ENCODE measurements at regions not wholly inside any gene's neighbourhood (a gene's known extent, or its start where the extent isn't known, plus 50 kb on each side); places are given as distances from the start of the nearest gene placed in this dataset.

- DNase-seq (ENCODE audit: extremely low spot score), result no peak
- ChIA-PET POLR2A (no interaction called here), CTCF (no interaction called here)
- TF ChIP-seq NFRKB (IDR thresholded peaks at IDR 0.05) (no peak), ZNF384 (IDR thresholded peaks at IDR 0.05) (no peak), SUZ12 (IDR thresholded peaks at IDR 0.05) (no peak), FOXM1 (IDR thresholded peaks at IDR 0.05; ENCODE audit: borderline replicate concordance) (no peak), SP1 (IDR thresholded peaks at IDR 0.05) (no peak), FOXA1 (IDR thresholded peaks at IDR 0.05) (no peak), LEF1 (IDR thresholded peaks at IDR 0.05; ENCODE audit: borderline replicate concordance) (no peak), ARNT (IDR thresholded peaks at IDR 0.05) (no peak), BHLHE40 (IDR thresholded peaks at IDR 0.05; ENCODE audit: borderline replicate concordance) (no peak), L3MBTL2 (conservative IDR thresholded peaks at IDR 0.05) (no peak), FOXK2 (IDR thresholded peaks at IDR 0.05) (no peak), PKNOX1 (IDR thresholded peaks at IDR 0.05) (no peak), HDGF (IDR thresholded peaks at IDR 0.05; ENCODE audit: borderline replicate concordance) (no peak)
Observed at GRCh38 chr2:58569475-58570185, 328.5 kb upstream of the FANCL start.

- POLR2A ChIA-PET, result no interaction called here
- no peak for TF ChIP-seq PKNOX1 (IDR thresholded peaks at IDR 0.05)
- TF ChIP-seq NFRKB (IDR thresholded peaks at IDR 0.05), result no peak
- no peak for TF ChIP-seq FOXK2 (IDR thresholded peaks at IDR 0.05)
- TF ChIP-seq SUZ12 (IDR thresholded peaks at IDR 0.05), result no peak
- no peak for TF ChIP-seq BHLHE40 (IDR thresholded peaks at IDR 0.05; ENCODE audit: borderline replicate concordance)
- TF ChIP-seq HDGF (IDR thresholded peaks at IDR 0.05; ENCODE audit: borderline replicate concordance), result no peak
- TF ChIP-seq ELF4 (IDR thresholded peaks at IDR 0.05), result no peak
- no peak for TF ChIP-seq FOXA1 (IDR thresholded peaks at IDR 0.05)
- no peak for TF ChIP-seq LEF1 (IDR thresholded peaks at IDR 0.05; ENCODE audit: borderline replicate concordance)
- no peak for TF ChIP-seq ZNF384 (IDR thresholded peaks at IDR 0.05)
- no peak for TF ChIP-seq CTBP1 (IDR thresholded peaks at IDR 0.05; ENCODE audit: borderline replicate concordance)
- TF ChIP-seq TARDBP (IDR thresholded peaks at IDR 0.05), result no peak
- no peak for TF ChIP-seq ARNT (IDR thresholded peaks at IDR 0.05)
- no peak for TF ChIP-seq SP1 (IDR thresholded peaks at IDR 0.05)
- TF ChIP-seq L3MBTL2 (conservative IDR thresholded peaks at IDR 0.05), result no peak
- CTCF ChIA-PET, result no interaction called here
Observed at GRCh38 chr2:58568901-58569300, 327.8 kb upstream of the FANCL start.

GRCh38 chr2:58562276-58562675 is 321.2 kb upstream of the FANCL start:
- DNase-seq (ENCODE audit: extremely low spot score), result no peak
- POLR2A ChIA-PET, result no interaction called here
- CTCF ChIA-PET, result no interaction called here

More at GRCh38 chr2:58568901-58569300, 327.8 kb upstream of the FANCL start:
- no peak for DNase-seq (ENCODE audit: extremely low spot score)

GRCh38 chr2:58560531-58560930 is 319.4 kb upstream of the FANCL start:
- POLR2A ChIA-PET, result no interaction called here
- no peak for DNase-seq (ENCODE audit: extremely low spot score)
- CTCF ChIA-PET, result no interaction called here
- TF ChIP-seq FOXK2 (IDR thresholded peaks at IDR 0.05), result no peak
- no peak for TF ChIP-seq PKNOX1 (IDR thresholded peaks at IDR 0.05)
- TF ChIP-seq ELF4 (IDR thresholded peaks at IDR 0.05), result no peak
- no peak for TF ChIP-seq HDGF (IDR thresholded peaks at IDR 0.05; ENCODE audit: borderline replicate concordance)
- TF ChIP-seq ARNT (IDR thresholded peaks at IDR 0.05), result no peak
- no peak for TF ChIP-seq SP1 (IDR thresholded peaks at IDR 0.05)
- no peak for TF ChIP-seq ZNF384 (IDR thresholded peaks at IDR 0.05)
- TF ChIP-seq FOXM1 (IDR thresholded peaks at IDR 0.05; ENCODE audit: borderline replicate concordance), result no peak
- TF ChIP-seq TARDBP (IDR thresholded peaks at IDR 0.05), result no peak
- TF ChIP-seq FOXA1 (IDR thresholded peaks at IDR 0.05), result no peak
- TF ChIP-seq CTBP1 (IDR thresholded peaks at IDR 0.05; ENCODE audit: borderline replicate concordance), result no peak

More at GRCh38 chr2:58562276-58562675, 321.2 kb upstream of the FANCL start:
- TF ChIP-seq FOXA1 (IDR thresholded peaks at IDR 0.05) (no peak), SP1 (IDR thresholded peaks at IDR 0.05) (no peak), PKNOX1 (IDR thresholded peaks at IDR 0.05) (no peak), ELF4 (IDR thresholded peaks at IDR 0.05) (no peak), FOXM1 (IDR thresholded peaks at IDR 0.05; ENCODE audit: borderline replicate concordance) (no peak), HDGF (IDR thresholded peaks at IDR 0.05; ENCODE audit: borderline replicate concordance) (no peak), ZNF384 (IDR thresholded peaks at IDR 0.05) (no peak), ARNT (IDR thresholded peaks at IDR 0.05) (no peak), LEF1 (IDR thresholded peaks at IDR 0.05; ENCODE audit: borderline replicate concordance) (no peak), NFRKB (IDR thresholded peaks at IDR 0.05) (no peak), SUZ12 (IDR thresholded peaks at IDR 0.05) (no peak), FOXK2 (IDR thresholded peaks at IDR 0.05) (no peak)

- TF ChIP-seq LEF1 (IDR thresholded peaks at IDR 0.05; ENCODE audit: borderline replicate concordance) (no peak), ZNF384 (IDR thresholded peaks at IDR 0.05) (no peak), ELF4 (IDR thresholded peaks at IDR 0.05) (no peak), L3MBTL2 (conservative IDR thresholded peaks at IDR 0.05) (no peak), TARDBP (IDR thresholded peaks at IDR 0.05) (no peak), PKNOX1 (IDR thresholded peaks at IDR 0.05) (no peak), HDGF (IDR thresholded peaks at IDR 0.05; ENCODE audit: borderline replicate concordance) (no peak), FOXM1 (IDR thresholded peaks at IDR 0.05; ENCODE audit: borderline replicate concordance) (no peak), FOXA1 (IDR thresholded peaks at IDR 0.05) (no peak)
- CTCF ChIA-PET, result no interaction called here
- POLR2A ChIA-PET, result no interaction called here
- no peak for DNase-seq (ENCODE audit: extremely low spot score)
Observed at GRCh38 chr2:58558881-58559280, 317.8 kb upstream of the FANCL start.

Data from HEK293T (cell line).